Limb (tissue), 2 donors: ENCODE measurements at regions not wholly inside any gene's neighbourhood (a gene's known extent, or its start where the extent isn't known, plus 50 kb on each side); places are given as distances from the start of the nearest gene placed in this dataset.

Experiments
- DNase-seq, 2 donors: peaks; one replicate each; pipeline ENCODE4 v3.0.0-alpha.2; 2016; ENCODE audit errors: extremely low spot score in 2 of 2

DNA sequence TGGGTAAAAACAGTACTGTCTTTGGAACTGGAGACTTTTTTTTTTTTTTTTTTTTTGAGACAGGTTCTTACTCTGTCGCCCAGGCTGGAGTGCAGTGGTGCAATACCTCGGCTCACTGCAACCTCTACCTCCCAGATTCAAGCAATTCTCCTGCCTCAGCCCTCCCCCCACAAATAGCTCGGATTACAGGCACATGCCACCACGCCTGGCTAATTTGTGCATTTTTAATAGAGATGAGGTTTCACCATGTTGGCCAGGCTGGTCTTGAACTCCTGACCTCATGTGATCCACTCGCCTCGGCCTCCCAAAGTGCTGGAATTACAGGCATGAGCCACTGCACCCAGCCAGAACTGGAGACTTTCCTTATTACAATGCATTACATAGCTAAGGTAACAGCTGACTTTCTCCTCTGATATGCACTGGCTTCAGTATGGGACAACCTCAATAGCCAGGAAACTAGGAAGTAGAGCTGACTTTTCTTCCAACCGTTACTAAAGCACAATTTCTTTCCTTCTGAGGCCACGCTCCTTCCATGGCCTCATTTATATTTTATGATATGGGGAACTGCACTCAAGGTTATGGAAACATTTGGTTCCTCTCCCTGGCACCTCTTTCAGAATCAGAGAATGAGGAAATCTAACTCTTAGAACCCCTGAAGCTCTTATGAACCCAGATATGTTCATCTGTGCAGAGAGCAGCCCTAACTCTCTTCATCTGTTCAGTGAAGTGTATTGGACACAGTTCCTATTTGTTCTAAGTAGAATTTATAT, 53.5 kb upstream of the FAM9B start:
- DNase-seq, result no peak

DNA sequence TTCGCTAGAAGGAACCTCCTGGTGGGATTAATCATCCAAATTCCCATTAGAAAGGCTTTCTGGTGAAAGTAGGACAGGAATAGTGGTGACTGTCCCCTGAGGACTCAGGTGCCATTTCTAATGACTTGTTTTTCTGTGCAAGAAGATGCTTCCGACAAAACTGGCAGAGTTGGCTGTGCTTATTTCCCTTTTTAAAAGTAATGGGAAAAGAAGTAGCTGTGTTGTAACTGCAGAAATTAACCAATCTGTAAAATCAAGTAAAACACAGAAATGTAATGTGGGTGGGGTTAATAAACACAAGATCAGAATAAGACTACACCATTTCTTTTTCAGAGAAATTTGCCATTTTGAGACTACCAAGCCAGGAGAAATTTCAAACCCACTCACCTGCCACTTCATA, 55.0 kb upstream of the FAM9B start:
- no peak for DNase-seq

DNA sequence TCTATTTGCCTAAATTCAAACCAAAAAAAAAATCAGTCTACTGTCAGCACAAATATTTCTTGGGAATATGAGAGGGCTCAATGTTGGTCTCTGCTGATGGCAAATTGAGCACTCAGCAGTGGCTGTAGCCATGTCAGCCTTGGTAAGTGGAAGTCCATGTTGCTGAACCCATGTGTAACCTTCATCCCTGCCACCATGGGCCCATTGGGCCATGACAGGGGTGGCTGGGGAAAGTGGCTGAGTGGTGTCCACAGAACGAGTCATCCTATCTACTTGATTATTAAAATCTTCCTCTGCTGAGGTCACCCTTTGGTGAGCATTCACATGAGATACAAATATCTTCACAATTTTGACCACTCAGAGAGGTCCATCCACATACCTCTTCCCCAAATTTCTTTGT, 56.8 kb upstream of the FAM9B start:
- no peak for DNase-seq

DNA sequence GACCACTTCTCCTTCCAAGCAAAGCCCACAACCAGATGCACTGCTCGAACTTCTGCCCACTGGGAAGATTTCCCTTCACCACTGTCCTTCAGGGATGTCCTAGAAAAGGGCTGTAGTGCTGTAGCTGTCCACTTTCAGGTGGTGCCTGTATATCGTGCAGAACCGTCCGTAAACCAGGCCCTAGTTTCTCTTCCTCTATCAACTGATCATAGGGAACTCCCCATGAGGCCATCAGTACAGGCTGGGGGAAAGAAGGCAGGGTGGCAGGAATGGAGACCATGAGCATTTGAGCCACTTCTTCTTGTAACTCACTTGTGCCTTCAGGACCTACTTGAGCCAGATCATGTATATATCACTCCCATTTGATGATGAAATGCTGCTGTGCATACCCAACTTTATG, 57.3 kb upstream of the FAM9B start:
- DNase-seq, result no peak

DNA sequence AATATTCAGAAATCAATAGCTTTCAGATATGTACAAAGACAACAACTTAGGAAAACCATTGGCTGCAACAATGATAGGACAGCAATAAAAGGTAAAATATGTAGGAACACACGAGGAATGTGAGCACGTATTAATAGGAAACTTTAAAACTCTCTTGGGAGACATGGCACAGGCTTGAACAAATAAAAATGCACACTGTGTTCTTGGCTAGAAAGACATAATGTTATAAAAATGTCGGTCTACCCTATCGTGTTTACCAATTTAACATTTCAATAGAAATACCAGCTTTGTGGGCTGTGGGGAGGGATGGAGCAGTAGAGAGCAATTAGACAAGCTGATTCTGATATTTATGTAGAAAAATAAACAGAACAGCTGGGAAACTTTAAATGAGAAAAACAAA, 69.0 kb upstream of the FAM9B start:
- DNase-seq, result no peak

DNA sequence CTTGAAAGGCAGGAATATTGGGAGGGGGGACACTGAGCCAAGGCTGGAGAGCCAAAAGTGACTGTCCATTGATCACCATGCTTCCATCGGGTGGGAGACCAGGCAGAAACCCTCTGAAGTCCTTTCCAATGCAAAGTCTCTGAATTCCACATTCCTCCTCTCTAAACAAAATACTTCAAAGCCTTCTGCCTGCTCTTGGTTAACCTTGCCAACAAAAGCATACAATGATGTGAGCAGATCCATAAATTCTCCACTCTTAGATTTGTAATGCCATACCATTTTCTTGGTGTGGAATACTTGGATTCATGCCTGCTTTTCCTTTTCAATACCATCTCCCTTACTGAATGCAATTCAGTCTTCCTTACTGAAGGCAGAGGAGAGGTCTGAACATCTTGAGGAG, 74.1 kb upstream of the FAM9B start:
- DNase-seq, result no peak

DNA sequence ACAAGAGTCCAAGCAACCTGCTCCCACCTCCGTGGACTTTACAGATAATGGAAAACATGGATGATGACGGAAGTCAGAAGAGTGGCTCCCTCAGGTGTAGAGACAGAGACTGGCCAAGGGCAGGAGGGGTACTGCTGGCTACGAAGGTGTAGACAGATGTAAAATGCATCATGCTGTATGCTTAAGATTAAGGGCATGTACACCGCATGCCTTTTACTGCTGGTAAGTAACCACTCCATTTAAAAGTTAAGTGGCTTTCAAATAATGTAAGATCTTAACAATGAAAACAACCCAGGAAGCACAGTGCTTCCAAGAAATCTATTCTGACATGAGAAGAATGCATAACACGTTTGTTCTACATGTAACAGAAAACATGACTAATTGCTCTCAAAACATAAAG, 76.9 kb upstream of the FAM9B start:
- DNase-seq, result no peak

DNA sequence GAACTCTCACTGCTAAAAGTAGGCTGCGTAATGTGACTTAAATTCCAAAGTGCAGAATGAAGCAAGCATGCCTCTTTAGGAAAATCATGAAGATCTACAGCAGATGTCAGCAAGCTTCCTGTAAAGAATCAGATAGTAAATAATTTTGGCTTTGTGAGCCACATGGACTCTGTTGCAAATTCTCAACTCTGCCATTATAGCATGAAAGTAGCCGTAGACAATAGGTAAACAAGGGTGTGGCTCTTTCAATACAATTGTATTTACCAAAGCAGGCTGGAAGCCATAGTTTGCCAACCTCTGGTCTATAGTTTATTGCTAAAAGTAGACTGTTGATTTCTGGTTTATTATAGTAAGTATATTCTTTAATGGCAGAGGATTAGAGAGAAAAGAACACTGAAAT, 80.3 kb upstream of the FAM9B start:
- no peak for DNase-seq

DNA sequence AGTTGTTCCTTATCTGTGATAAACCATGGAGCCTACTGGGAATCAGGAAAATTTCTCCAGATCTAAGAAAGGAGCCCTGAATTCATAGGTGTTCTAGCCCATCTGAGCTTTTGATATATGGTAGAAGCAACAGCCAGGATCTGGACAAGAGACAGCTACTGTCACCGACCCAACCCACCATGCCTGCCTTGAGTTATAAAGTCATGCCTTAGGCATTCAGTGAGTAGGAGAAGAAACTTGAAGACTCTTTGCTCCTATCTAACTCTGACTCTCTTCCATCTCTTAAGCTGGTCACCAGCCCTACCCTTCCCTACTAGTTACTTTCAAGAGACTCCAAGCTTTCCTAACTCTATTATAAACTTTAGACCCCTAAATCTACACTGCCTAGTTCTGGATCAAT, 83.9 kb upstream of the FAM9B start:
- DNase-seq, result no peak

DNA sequence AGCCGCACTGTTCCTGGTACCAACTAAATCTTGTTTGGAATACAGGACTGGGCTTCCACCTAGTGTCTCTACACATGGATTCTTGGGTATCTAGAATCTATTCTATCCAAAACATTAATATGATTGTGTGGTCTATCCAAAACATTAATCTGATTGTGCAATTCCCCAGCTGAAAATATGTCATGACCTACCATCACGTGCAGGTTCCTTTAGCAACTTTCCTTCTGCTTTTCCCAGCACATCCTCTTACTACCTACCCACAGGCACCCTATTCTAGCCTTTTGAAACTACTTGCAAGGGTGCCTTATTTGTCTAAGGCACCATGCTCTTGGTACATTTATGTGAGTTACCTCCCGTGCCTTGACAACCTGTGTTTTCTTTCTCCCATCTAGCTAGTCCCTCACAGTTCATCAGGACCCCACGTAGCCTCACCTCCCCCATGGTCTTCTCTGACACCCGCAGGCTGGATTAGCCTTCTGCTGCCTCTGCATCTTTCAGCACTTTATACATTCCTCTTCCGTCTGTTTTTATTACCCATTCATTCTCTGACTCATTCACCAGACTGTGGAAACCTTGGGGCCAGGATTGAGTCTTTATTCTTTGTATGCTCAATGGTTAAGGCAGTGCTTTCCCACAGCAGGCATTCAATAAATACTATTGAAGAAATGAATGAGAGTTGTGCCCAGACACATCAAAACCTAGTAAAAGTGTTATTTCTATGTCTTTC, 88.8 kb upstream of the FAM9B start:
- no peak for DNase-seq

DNA sequence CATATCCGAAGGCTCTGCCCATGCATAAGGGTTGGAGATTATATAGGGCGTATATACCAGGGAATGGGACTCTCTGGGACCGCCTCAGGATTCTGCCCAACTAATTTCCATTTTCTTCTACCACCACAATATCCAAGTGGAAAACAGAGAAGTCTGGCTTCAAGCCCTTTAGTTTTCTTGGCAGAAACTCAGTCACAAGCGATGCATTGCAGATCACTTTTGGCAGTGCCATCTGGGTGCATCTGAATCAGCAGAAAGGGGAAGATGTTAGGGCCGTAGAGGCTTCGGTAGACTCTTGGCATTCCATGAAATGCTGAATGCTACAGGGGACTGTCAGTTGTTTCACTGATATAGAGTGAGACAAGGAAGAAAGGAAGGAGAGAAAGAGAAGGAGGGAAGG, 94.1 kb upstream of the FAM9B start:
- no peak for DNase-seq

DNA sequence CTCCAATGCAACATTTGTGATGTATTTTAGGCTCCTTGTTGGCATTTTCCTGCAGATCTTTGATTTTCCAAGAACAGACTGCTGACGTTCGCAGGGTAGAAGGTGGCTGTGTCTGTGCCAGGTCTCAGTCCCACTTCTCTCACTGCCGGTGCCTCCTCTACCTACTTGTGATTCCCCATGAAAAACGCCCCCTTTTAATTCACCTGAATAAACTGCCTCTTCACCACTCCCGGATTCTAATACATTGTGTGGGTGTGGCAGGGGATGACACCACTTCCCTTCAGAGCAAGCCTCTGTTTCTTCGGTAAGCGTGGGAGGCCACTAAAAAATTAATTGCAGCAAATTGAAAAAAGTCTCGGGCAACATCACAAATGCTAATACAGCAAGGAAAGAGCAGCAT, 96.1 kb upstream of the FAM9B start:
- DNase-seq, result no peak

DNA sequence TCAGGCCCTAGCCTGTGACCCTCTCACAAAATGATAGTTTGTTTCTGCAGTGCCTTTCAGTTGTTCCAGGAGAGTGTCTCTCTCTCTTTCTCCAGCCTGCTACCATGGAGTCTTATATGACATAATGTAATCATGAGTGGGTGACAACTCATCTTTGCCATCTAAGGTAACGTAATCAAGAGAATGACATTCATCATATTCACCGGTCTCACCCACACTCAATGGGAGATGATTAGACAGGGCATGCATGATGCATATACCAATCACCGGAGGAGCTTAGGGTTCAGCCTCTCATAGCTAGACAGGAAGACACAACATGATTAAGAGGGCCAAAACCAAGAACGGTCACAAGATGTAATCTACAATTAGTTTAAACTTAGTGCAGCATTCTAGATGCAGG, 97.1 kb upstream of the FAM9B start:
- no peak for DNase-seq

DNA sequence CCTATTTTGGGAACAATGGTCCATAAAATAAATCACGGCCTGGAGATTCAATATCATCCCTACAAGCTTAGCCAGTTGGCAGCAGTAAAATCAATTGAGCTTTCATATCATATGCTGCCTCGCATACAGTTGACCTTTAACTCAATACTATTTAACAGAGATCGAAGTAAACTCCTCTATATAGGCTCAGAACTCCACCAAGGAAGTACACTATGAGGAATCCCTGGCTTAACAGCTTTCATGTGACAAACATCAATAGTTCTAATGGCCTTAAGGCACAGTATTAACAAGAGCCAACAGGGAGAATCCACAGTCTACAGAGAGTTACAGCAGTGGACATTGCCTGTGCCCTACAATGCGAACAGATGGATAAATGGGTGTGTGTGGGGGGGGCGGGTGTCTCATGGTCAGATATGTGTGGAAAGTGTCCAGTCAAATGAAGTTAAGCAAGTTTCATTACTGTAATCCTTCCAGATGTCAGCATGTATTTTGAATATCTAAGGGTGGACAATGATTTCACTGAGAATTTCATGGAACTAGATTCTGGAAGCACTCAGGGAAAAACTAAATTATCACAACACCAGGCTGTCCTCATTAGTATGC, 98.2 kb upstream of the FAM9B start:
- DNase-seq, result no peak

DNA sequence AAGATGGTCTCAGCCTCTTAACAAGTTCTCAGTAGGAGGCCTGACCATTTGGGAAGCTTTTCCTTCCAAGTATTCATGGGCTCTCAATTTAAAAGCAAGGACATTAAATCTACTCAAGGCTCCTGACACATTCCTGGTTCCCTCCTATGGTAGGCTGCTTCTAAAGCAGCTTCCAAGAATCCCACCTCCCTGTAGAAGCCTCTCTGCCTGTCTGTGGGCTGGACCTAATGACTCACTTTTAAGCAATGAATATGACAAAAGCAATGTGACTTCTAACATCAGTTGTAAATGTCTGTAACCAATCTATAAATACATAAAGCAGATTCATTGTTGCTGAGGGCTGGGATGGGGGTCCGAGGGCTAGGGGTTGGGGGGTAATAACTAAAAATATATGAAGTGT, 99.5 kb upstream of the FAM9B start:
- DNase-seq, result no peak

DNA sequence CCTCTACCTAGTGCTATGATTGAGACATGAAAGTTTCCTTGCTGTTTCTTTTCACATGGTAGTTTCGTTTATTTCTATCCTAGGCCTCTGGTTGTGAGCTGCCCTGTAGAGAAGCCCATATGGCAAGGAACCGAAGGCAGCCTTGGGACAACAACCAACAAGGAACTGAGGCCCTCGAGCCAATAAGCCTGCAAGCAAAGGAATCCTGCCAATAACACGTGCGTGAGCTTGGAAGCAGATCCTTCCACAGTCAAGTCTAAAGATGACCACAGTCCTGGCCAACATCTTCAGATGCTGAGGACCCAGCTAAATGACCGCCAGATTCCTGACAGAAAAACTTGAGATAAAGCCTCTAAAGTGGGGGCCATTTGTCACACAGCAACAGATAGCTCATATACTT, 100.4 kb upstream of the FAM9B start:
- no peak for DNase-seq

DNA sequence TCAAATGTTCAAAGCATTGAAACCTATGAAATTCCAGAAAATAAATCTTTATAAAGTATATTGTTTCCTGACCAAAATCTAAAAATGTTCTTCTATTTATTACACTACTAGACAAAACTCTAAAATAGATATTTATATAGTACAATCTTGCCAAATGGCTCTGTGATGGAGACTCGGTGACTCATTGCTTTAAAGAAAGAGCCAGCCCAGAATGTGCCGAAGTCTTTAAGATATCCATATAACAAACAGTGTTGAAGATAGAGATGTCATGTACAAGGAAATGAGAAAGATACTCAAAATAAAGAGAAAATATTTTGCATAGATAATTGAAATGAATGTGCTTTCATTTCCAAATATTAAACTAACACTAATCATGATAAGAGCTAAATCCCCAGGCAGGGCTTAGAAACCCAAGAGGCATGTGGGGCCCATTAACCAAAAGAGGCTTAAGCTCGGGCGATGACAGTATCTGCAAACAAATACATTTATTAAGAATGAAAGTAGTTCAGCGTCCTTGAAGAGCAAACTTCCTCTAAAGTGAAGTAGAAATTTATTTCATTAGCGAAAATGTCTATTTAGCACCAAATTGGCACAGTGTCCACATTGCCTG, 102.1 kb upstream of the FAM9B start:
- no peak for DNase-seq

DNA sequence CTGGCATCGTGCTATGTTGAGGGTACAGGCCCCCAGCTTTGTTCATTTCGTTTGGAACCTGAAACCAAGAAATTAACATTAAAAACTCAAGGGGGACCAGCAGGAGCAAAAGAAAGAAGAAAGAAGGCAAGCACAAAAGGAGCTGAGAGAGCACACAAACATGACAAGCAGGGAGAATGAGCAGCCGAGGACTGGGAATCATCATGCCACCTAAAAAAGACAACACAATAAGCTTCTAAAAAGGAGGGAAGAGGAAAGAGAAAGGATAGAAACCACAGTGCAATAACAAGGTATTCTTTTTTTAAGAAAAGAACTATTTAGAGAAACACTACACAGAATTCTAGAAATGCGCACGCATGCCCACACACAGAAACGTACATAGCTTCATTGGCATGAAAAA, 103.2 kb upstream of the FAM9B start:
- DNase-seq, result no peak

DNA sequence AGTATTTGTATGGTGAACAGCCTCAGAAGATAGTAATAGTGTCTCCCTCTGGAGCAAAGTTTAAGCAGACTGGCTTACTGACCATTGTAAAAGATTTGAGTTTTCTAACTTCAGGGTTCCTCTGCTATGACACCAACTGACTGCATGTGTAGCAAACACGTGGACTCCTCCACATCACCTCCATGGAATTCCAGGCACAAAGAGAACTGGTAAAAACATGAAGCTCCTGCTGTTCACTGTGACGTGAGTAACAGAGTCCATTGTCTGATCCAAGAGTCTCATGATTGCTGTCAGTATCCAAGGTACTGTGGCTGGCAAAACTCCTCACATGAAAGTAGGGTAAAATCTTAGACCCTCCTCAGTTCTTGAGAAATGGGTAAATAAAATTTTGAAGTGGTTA, 107.6 kb upstream of the FAM9B start:
- DNase-seq, result no peak

DNA sequence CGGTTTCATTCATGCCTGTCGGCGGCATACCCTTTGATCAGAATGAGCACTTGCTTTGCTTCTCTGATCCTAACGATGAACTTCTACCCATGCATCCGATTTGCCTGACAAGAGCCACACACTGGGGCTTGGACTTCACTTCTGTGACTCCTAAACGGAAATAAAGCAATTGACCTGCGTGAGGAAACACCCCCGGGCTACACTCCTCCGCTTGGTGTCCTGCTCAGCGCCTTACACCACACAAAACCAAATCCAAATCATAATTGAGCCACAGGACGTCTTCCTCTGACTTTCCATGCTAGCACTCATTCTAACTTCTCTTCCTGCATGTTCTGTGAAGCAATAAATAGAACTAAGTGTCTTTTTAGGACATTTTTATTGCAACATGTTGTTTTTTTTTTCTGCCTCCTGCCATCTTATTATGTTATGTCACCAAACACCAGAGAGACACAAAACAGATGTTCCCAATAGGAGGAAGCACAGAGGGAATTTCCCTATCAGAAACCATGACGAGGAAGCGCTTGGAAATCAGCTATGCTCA, 110.8 kb upstream of the FAM9B start:
- no peak for DNase-seq

DNA sequence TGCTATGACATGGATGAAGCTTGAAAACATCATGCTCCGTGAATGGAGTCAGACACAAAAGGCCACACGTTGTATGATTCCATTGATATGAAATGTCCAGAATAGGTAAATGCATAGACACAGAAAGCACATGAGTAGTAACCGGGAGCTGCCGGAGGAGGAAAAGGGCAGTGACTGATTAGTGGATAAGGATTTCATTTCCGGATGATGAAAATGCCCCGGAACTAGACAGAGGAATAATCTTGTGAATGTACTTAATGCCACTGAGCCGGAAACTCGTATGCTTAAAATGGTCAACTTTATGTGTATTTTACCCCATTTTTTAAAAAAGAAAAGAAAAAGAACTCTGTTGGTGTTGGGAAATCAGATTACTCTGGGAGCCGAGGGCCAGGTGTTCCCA, 112.7 kb upstream of the FAM9B start:
- no peak for DNase-seq

DNA sequence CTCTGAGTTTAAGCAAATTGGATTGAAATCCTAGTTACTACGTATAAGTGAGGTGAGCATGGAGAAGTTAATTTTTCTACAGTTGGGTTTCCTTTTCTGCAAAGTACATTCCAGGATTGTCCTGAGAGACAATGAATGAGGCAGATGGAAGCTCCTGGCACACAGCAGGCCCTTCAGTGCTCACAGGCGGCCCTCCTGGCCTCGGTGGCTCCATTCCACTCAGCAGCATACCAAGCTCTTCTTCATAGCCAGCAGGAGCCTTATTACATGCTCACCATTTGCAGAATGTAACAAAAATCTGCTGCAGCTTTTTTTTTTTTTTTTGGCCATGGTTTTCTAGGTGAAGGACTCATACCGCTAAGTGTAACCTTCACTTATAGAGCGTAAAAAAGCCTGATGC, 113.2 kb upstream of the FAM9B start:
- DNase-seq, result no peak
